Karpas-422 (cell line): ENCODE measurements at regions not wholly inside any gene's neighbourhood (a gene's known extent, or its start where the extent isn't known, plus 50 kb on each side); places are given as distances from the start of the nearest gene placed in this dataset.

Source experiments
- DNase-seq: peaks from one replicate; pipeline ENCODE4 v3.0.0-alpha.2; 2015
- H2AFZ ChIP-seq: fragments of 200-600 bp; sonication (generic); 2 replicates; pipeline ENCODE4 v1.6.1; 2014; ENCODE audit warnings: antibody characterized with exemption, low read length, mixed read lengths
- H3K27ac ChIP-seq: fragments of 200-600 bp; sonication (generic); 2 replicates; pipeline ENCODE4 v1.5.1; 2014; ENCODE audit warnings: mild to moderate bottlenecking, low read length, moderate library complexity
- H3K27me3 ChIP-seq: fragments of 200-600 bp; sonication (generic); 2 replicates; pipeline ENCODE4 v1.6.1; 2014; ENCODE audit warnings: low read length, mixed read lengths
- H3K36me3 ChIP-seq: fragments of 200-600 bp; sonication (generic); 2 replicates; pipeline ENCODE4 v1.6.1; 2014; ENCODE audit warnings: low read length, mixed read lengths; ENCODE audit not compliant: insufficient read depth
- H3K4me1 ChIP-seq: fragments of 200-600 bp; sonication (generic); 2 replicates; pipeline ENCODE4 v1.6.1; 2014; ENCODE audit warnings: mild to moderate bottlenecking, low read length, mixed read lengths
- H3K4me2 ChIP-seq: fragments of 200-600 bp; sonication (generic); 2 replicates; pipeline ENCODE4 v1.6.1; 2014; ENCODE audit warnings: low read length, low read depth, mild to moderate bottlenecking; ENCODE audit not compliant: poor library complexity, severe bottlenecking
- H3K4me3 ChIP-seq: fragments of 200-600 bp; sonication (generic); 2 replicates; pipeline ENCODE4 v1.5.1; 2014; ENCODE audit warnings: mild to moderate bottlenecking, antibody characterized with exemption, low read length, mixed read lengths
- H3K79me2 ChIP-seq: fragments of 200-600 bp; sonication (generic); 2 replicates; pipeline ENCODE4 v1.6.1; 2014; ENCODE audit warnings: mild to moderate bottlenecking, low read length, mixed read lengths
- H3K9ac ChIP-seq: fragments of 200-600 bp; sonication (generic); 2 replicates; pipeline ENCODE4 v1.6.0; 2014; ENCODE audit warnings: low read length
- H3K9me2 ChIP-seq: fragments of 200-600 bp; sonication (generic), shearing (Covaris generic); replicated peaks from 2 replicates; pipeline ENCODE4 v1.6.0; 2014; ENCODE audit warnings: mild to moderate bottlenecking, low read length, moderate library complexity; ENCODE audit not compliant: insufficient read depth
- H3K9me3 ChIP-seq: fragments of 300-700, 200-600 bp; sonication (generic); 2 replicates; pipeline ENCODE4 v1.6.1; 2014; ENCODE audit warnings: low read length, mixed read lengths
- H4K20me1 ChIP-seq: fragments of 200-600 bp; sonication (generic); 2 replicates; pipeline ENCODE4 v1.6.1; 2014; ENCODE audit warnings: mild to moderate bottlenecking, antibody characterized with exemption, low read length, low read depth; ENCODE audit not compliant: insufficient read depth

GRCh38 chr10:42732266-42732665 is 50.3 kb upstream of the BMS1 start:
- DNase-seq = no peak
- Histone ChIP-seq H3K9ac (no peak overlapping the region), H3K27me3 (no peaks in the 10 kb centered on the region), H3K4me1 (no peaks in the 10 kb centered on the region), H3K9me2 (no peaks in the 10 kb centered on the region), H3K36me3 (no peaks in the 10 kb centered on the region), H3K9me3 (no peaks in the 10 kb centered on the region), H4K20me1 (no peaks in the 10 kb centered on the region), H3K79me2 (no peaks in the 10 kb centered on the region), H3K27ac (no peak overlapping the region), H3K4me2 (no peak overlapping the region), H3K4me3 (no peak overlapping the region), H2AFZ (no peak overlapping the region)
